Stimulated activated CD4-positive, alpha-beta T cell treated with anti-CD3 and anti-CD28 coated beads, TNF-alpha, amount 100 ng/mL, for 4 hours (primary cell): ENCODE measurements at regions not wholly inside any gene's neighbourhood (a gene's known extent, or its start where the extent isn't known, plus 50 kb on each side); places are given as distances from the start of the nearest gene placed in this dataset.
"Not testable (repeated sequence)": the region's sequence is repeated elsewhere in the genome, so short reads cannot be mapped to it uniquely, and the experiment has no call there.

ENCODE experiments used
- DNase-seq, 3 experiments: peaks; one replicate each; pipeline ENCODE4 v3.0.0-alpha.2; 2020; ENCODE audit warnings: low read depth in 3 of 3

DNA sequence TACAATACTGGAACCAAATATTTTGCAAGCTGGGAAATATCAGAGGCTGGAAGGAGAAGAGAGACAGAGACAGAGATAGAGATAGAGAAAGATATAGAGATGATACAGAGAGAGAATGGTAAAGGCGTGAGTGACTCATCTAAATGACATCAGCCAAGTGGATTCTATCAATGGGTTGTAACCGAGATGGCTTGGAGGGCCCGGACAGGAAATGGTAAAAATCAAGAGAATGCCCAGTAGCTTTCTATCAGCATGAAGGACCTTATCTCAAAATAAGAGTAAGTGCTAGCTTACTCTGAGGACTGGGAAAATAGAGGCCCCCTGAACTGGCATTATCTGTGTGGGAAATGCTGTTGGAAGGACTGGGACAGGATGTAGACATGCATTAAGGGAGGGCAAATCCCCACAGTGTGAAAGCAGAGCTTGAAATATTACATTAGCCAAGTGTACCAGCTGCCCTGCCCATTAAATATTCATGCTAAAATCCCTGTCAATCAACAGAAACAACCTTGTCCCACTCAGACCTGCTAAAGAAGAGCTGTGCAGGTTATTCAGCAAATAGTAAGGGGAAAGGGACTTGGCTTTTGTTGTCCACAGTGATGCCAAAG, 76.6 kb upstream of the ZNF644 start:
- no peak for DNase-seq

GRCh38 chr1:91095321-91095720, 73.5 kb upstream of the ZNF644 start:
- not testable (repeated sequence) for DNase-seq

GRCh38 chr1:91092503-91092902, 70.7 kb upstream of the ZNF644 start:
- DNase-seq = no peak

DNA sequence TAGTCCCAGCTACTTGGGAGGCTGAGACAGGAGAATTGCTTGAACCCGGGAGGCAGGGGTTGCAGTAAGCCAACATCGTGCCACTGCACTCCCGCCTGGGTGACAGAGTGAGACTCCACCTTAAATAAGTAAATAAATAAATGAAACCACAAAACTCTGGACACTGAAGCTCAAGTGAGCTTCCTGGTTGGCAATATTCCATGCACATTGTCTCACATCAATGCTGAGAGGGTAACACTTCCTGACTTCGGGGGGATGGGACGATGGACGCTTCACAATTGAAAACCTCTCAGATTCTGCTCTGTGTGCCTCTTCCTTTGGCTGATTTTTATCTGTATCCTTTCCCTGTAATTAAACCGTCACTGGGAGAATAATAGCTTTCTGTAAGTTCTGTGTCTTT, 70.0 kb upstream of the ZNF644 start:
- no peak for DNase-seq

GRCh38 chr1:91080650-91081049, 58.8 kb upstream of the ZNF644 start:
- no peak for DNase-seq

- DNase-seq = no peak
These were observed 57.0 kb upstream of the ZNF644 start for GRCh38 chr1:91078859-91079258.

DNA sequence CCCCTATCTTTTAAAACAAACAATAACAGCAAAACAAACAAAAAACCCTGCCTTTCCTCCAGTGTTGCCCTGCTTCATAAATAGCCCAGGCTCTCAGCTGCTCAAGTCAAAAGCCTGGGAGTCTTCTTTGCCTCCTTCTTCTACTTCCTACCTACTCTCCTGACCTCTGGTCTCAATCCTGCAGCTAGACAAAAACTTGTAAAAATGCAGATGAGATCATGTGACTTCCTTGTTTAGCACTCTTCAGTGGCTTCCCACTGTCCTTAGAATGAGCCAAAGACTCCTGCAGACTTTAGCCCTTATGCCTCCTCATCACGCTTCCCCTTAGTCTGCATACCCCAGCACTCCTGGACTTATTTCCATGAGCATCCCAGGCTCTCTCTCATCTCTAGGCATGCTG, 55.0 kb upstream of the ZNF644 start:
- DNase-seq = no peak

DNA sequence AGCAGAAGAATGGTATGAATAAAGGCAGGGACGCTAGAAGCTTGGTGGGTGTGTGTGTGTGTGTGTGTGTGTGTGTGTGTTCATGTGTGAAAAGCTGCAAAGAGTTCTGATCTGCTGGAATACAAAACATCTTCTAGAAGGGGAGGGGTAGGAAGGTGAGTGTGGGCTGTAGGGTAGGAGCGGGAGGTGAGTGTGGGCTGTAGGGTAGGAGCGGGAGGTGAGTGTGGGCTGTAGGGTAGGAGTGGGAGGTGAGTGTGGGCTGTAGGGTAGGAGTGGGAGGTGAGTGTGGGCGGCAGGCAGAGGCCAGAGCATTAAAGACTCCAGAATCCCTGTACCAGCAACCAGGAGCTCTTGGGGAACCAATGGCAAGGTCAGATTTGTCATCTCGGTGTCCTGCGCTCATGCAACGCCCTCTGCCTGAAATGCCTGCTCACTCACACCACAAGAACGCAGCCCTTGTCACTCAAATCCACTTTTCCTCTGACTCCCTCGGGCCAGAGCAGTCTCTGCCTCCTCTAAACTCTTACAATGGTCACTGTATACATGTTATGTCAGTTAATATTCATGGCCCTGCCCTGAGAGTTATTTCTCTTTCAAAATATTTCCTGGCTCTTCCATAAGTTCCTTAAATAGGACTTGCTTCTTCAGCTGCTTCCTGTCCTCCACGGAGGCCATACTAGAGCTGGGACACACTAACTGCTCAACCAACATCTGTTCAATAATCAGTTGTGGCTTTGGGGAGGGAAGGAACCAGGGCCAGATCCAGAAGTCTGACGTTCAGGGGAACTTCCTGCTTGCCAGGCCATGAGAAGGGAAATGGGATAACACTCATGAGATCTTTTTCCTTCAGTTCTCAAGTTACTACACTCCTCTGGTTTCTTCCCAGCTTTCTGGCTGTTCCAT, 53.6 kb upstream of the ZNF644 start:
- no peak for DNase-seq

GRCh38 chr1:91073299-91073698, 51.5 kb upstream of the ZNF644 start:
- DNase-seq = no peak

GRCh38 chr1:91071838-91072237, 50.0 kb upstream of the ZNF644 start:
- no peak for DNase-seq
